ENCODE measurements at regions not wholly inside any gene's neighbourhood (a gene's known extent, or its start where the extent isn't known, plus 50 kb on each side); places are given as distances from the start of the nearest gene placed in this dataset.

GRCh38 chr6:27755768-27756167 is 156.4 kb downstream of the OR2B2 start:
- Mint-ChIP-seq H3K4me3 (no peak overlapping the region), H3K36me3 (ENCODE audit: low read depth) (no peaks in the 10 kb centered on the region), H3K9me3 (no peaks in the 10 kb centered on the region), H3K27me3 (ENCODE audit: insufficient read depth) (peaks cover 27% of the 10 kb centered on the region), H3K27ac (no peak overlapping the region), H3K4me1 (peaks cover 40% of the 10 kb centered on the region)
- no peak for DNase-seq
- Histone ChIP-seq H3K9me3 (ENCODE audit: control insufficient read depth, low read length) (no peaks in the 10 kb centered on the region), H3K9ac (ENCODE audit: extremely low read depth, low read length, poor library complexity, severe bottlenecking) (no peak overlapping the region), H3K4me3 (ENCODE audit: low read length) (no peak overlapping the region), H3K27ac (ENCODE audit: low read depth, low read length) (no peak overlapping the region), H3K36me3 (ENCODE audit: control insufficient read depth, insufficient read depth, low read length) (no peaks in the 10 kb centered on the region), H3K4me1 (ENCODE audit: control insufficient read depth, insufficient read depth, low read length) (peaks cover 5% of the 10 kb centered on the region), H3K27me3 (ENCODE audit: control insufficient read depth, insufficient read depth, low read length, poor library complexity, severe bottlenecking) (no peaks in the 10 kb centered on the region)
- 96 to 100% methylated on average over 1 to 4 of the region's 4 CpGs for WGBS, 2 experiments (ENCODE audit: insufficient coverage in 1 of 2, insufficient read length in 1 of 2)
- no peak for TF ChIP-seq CTCF (conservative IDR thresholded peaks at IDR 0.05)

GRCh38 chr6:27754408-27754782 is 157.8 kb downstream of the OR2B2 start:
- TF ChIP-seq CTCF (conservative IDR thresholded peaks at IDR 0.05) = no peak
- H3K27me3 Mint-ChIP-seq (ENCODE audit: insufficient read depth) = peaks cover 31% of the 10 kb centered on the region
- peak overlapping the region; percentile 58 for H3K4me3 Mint-ChIP-seq
- Histone ChIP-seq H3K4me3 (ENCODE audit: low read length) (peak overlapping the region; percentile 100), H3K27ac (ENCODE audit: low read depth, low read length) (no peak overlapping the region), H3K9me3 (ENCODE audit: control insufficient read depth, low read length) (no peaks in the 10 kb centered on the region), H3K9ac (ENCODE audit: extremely low read depth, low read length, poor library complexity, severe bottlenecking) (no peak overlapping the region), H3K27me3 (ENCODE audit: control insufficient read depth, insufficient read depth, low read length, poor library complexity, severe bottlenecking) (no peaks in the 10 kb centered on the region), H3K4me1 (ENCODE audit: control insufficient read depth, insufficient read depth, low read length) (peaks cover 5% of the 10 kb centered on the region), H3K36me3 (ENCODE audit: control insufficient read depth, insufficient read depth, low read length) (no peaks in the 10 kb centered on the region)
- no peaks in the 10 kb centered on the region for H3K9me3 Mint-ChIP-seq
- WGBS, 2 experiments (ENCODE audit: insufficient coverage in 1 of 2, insufficient read length in 1 of 2) = 26% methylated on average over 1 of the region's 1 CpG; no CpG with 5 or more reads in 1 of the 2 experiments
- H3K36me3 Mint-ChIP-seq (ENCODE audit: low read depth) = no peaks in the 10 kb centered on the region
- no peak overlapping the region for H3K27ac Mint-ChIP-seq
- DNase-seq = no peak
- peaks cover 35% of the 10 kb centered on the region for H3K4me1 Mint-ChIP-seq

GRCh38 chr6:27753668-27754407 is 158.4 kb downstream of the OR2B2 start:
- Mint-ChIP-seq H3K4me1 (peaks cover 31% of the 10 kb centered on the region), H3K27me3 (ENCODE audit: insufficient read depth) (peaks cover 37% of the 10 kb centered on the region), H3K36me3 (ENCODE audit: low read depth) (no peaks in the 10 kb centered on the region), H3K27ac (peak overlapping the region; percentile 56), H3K4me3 (peak overlapping the region; percentile 89), H3K9me3 (no peaks in the 10 kb centered on the region)
- peak; percentile 52 for TF ChIP-seq CTCF (conservative IDR thresholded peaks at IDR 0.05)
- Histone ChIP-seq H3K4me1 (ENCODE audit: control insufficient read depth, insufficient read depth, low read length) (peaks cover under 1% of the 10 kb centered on the region), H3K27me3 (ENCODE audit: control insufficient read depth, insufficient read depth, low read length, poor library complexity, severe bottlenecking) (peaks cover 5% of the 10 kb centered on the region), H3K9me3 (ENCODE audit: control insufficient read depth, low read length) (no peaks in the 10 kb centered on the region), H3K27ac (ENCODE audit: low read depth, low read length) (no peak overlapping the region), H3K36me3 (ENCODE audit: control insufficient read depth, insufficient read depth, low read length) (no peaks in the 10 kb centered on the region), H3K9ac (ENCODE audit: extremely low read depth, low read length, poor library complexity, severe bottlenecking) (peak overlapping the region; percentile 31), H3K4me3 (ENCODE audit: low read length) (peak overlapping the region; percentile 100)
- WGBS, 2 experiments (ENCODE audit: insufficient coverage in 1 of 2, insufficient read length in 1 of 2) = 1 to 7% methylated on average over 2 to 11 of the region's 12 CpGs
- peak; percentile 94 for DNase-seq

Measured in endodermal cell (in vitro differentiated cells).